DND-41 (cell line): ENCODE measurements at regions not wholly inside any gene's neighbourhood (a gene's known extent, or its start where the extent isn't known, plus 50 kb on each side); places are given as distances from the start of the nearest gene placed in this dataset.

ENCODE experiments used
- ATAC-seq: fragments of 200-7000 bp; cut with Tn5 transposase; 3 replicates; pipeline ENCODE4 v1.9.1; 2021; ENCODE audit warnings: low read depth; ENCODE audit not compliant: insufficient read depth
- DNase-seq: peaks from one replicate; pipeline ENCODE4 v3.0.0-alpha.2; 2020
- H2AFZ ChIP-seq: 2 replicates; pipeline ENCODE4 v1.6.0; 2012; ENCODE audit warnings: low read depth, low read length
- H3K27ac ChIP-seq: 2 replicates; pipeline ENCODE4 v1.5.1; 2012; ENCODE audit warnings: low read length, inconsistent platforms
- H3K27me3 ChIP-seq: fragments of 200-600 bp; sonication (generic); 2 replicates; pipeline ENCODE4 v1.6.0; 2012; ENCODE audit warnings: low read length, mild to moderate bottlenecking, inconsistent platforms; ENCODE audit not compliant: insufficient read depth, poor library complexity
- H3K36me3 ChIP-seq: 2 replicates; pipeline ENCODE4 v1.5.1; 2012; ENCODE audit warnings: low read length, inconsistent platforms; ENCODE audit not compliant: insufficient read depth
- H3K4me1 ChIP-seq: 2 replicates; pipeline ENCODE4 v1.5.1; 2012; ENCODE audit warnings: mild to moderate bottlenecking, low read length; ENCODE audit not compliant: insufficient read depth
- H3K4me2 ChIP-seq: 2 replicates; pipeline ENCODE4 v1.6.0; 2012; ENCODE audit warnings: mild to moderate bottlenecking, moderate library complexity, low read length, inconsistent platforms; ENCODE audit not compliant: insufficient read depth
- H3K4me3 ChIP-seq, 2 experiments: fragments of 200-600 bp in 1 of 2; shearing (Covaris generic) in 1 of 2; 2 replicates each; pipeline ENCODE4 v1.5.1; 2012 to 2016; ENCODE audit warnings: inconsistent platforms in 2 of 2, low read length in 2 of 2, mild to moderate bottlenecking in 2 of 2, low read depth in 1 of 2, moderate library complexity in 1 of 2
- H3K79me2 ChIP-seq: 2 replicates; pipeline ENCODE4 v1.6.0; 2012; ENCODE audit warnings: low read length, inconsistent platforms; ENCODE audit not compliant: insufficient read depth
- H3K9ac ChIP-seq: 2 replicates; pipeline ENCODE4 v1.6.0; 2012; ENCODE audit warnings: low read depth, mild to moderate bottlenecking, inconsistent platforms, low read length, moderate library complexity
- H3K9me3 ChIP-seq: 2 replicates; pipeline ENCODE4 v1.5.1; 2012; ENCODE audit warnings: low read length, moderate library complexity, mild to moderate bottlenecking, inconsistent platforms; ENCODE audit not compliant: insufficient read depth, severe bottlenecking
- H4K20me1 ChIP-seq: 2 replicates; pipeline ENCODE4 v1.6.0; 2012; ENCODE audit warnings: low read length; ENCODE audit not compliant: insufficient read depth
- CTCF ChIP-seq: IDR thresholded peaks from 2 replicates; pipeline ENCODE4 v1.5.1; 2012; ENCODE audit warnings: borderline replicate concordance, low read length, moderate library complexity, mild to moderate bottlenecking; ENCODE audit not compliant: poor library complexity, severe bottlenecking; ENCODE audit errors: extremely low read depth
- EZH2 ChIP-seq: IDR thresholded peaks from 3 replicates; pipeline ENCODE4 v1.6.1; 2012; ENCODE audit warnings: borderline replicate concordance, low read depth, mild to moderate bottlenecking, moderate library complexity, low read length, inconsistent platforms; ENCODE audit not compliant: severe bottlenecking

DNA sequence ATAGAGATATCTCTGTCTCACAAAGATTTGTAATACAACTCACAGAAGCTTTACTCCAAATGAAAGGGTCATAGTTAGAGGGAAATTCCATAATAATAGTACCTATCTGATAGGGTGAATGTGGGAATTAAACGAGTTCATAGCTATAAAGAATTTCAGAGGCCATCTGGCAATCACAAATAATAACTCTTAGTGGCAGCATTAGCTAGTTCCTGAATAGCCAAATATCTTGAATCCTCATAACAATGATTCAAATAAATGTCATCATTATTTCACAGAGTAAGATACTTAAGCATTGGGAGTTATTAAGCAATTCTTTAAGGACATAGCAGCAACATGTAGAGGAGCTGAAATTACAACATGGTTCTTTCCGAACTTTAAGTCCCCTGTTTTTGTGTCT lies 1265.0 kb upstream of the PIK3C3 start:
- Histone ChIP-seq H4K20me1 (no peaks in the 10 kb centered on the region), H2AFZ (no peak overlapping the region), H3K9me3 (no peaks in the 10 kb centered on the region), H3K4me3 (no peak overlapping the region), H3K79me2 (no peaks in the 10 kb centered on the region), H3K4me1 (no peaks in the 10 kb centered on the region), H3K36me3 (no peaks in the 10 kb centered on the region), H3K4me2 (no peak overlapping the region), H3K9ac (no peak overlapping the region), H3K27ac (no peak overlapping the region), H3K27me3 (no peaks in the 10 kb centered on the region)
- TF ChIP-seq CTCF (no peak), EZH2 (no peak)
- DNase-seq (no peak), ATAC-seq (no peak)

DNA sequence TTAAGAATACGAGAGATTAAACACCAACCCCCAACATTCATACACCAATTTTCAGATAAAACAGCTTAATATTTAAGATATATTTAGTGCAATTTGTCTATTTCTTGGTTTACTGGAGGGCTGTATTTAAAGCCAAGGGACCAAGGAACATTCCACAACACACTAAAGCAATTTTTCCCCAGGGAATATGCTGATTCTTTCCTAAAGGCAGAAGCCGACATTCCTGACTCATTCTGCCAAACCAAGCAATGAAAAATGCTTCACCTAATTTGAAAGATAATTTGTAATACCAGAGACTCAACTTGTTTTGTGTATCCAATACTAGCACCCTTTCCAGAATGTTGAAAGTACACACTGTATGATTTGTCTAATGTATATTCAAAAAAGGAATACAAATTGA lies 1267.6 kb upstream of the PIK3C3 start:
- no peak overlapping the region for H3K27ac ChIP-seq
- no peaks in the 10 kb centered on the region for H3K27me3 ChIP-seq
- ATAC-seq (no peak), DNase-seq (no peak)
- H2AFZ ChIP-seq = no peak overlapping the region
- H3K36me3 ChIP-seq = no peaks in the 10 kb centered on the region
- H4K20me1 ChIP-seq = no peaks in the 10 kb centered on the region
- no peak for TF ChIP-seq EZH2
- no peak for TF ChIP-seq CTCF
- H3K4me2 ChIP-seq = no peak overlapping the region
- H3K4me1 ChIP-seq = no peaks in the 10 kb centered on the region
- no peaks in the 10 kb centered on the region for H3K9me3 ChIP-seq
- no peak overlapping the region for H3K4me3 ChIP-seq
- no peak overlapping the region for H3K9ac ChIP-seq
- no peaks in the 10 kb centered on the region for H3K79me2 ChIP-seq

DNA sequence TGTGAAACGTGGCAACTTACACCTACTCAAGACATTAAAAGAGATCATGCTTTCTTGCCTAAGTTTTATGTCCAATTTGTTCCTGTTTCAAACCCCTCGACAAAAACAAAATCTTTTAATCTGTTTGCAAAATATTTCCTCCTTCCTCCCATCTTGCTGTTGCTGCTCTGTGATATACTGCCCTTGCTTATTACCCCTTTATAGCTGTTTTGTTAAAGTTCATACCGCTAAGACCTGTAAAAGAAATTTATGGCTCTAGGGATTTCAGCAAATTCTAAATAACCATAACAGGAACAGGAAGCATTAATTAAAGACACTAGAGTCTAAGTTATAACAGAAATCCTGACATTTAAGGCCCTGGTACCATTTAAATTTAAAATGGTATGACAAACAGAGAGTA lies 1268.2 kb upstream of the PIK3C3 start:
- no peaks in the 10 kb centered on the region for H3K36me3 ChIP-seq
- TF ChIP-seq EZH2 (no peak), CTCF (no peak)
- no peaks in the 10 kb centered on the region for H4K20me1 ChIP-seq
- no peak overlapping the region for H3K27ac ChIP-seq
- DNase-seq (no peak), ATAC-seq (no peak)
- no peaks in the 10 kb centered on the region for H3K79me2 ChIP-seq
- no peaks in the 10 kb centered on the region for H3K27me3 ChIP-seq
- H3K9ac ChIP-seq = no peak overlapping the region
- no peaks in the 10 kb centered on the region for H3K4me1 ChIP-seq
- no peak overlapping the region for H3K4me3 ChIP-seq
- H3K4me2 ChIP-seq = no peak overlapping the region
- no peak overlapping the region for H2AFZ ChIP-seq
- H3K9me3 ChIP-seq = no peaks in the 10 kb centered on the region

GRCh38 chr18:40685219-40685618 lies 1269.8 kb upstream of the PIK3C3 start:
- Histone ChIP-seq H3K36me3 (no peaks in the 10 kb centered on the region), H3K79me2 (no peaks in the 10 kb centered on the region), H2AFZ (no peak overlapping the region), H3K4me2 (no peak overlapping the region), H3K9me3 (no peaks in the 10 kb centered on the region), H3K4me1 (no peaks in the 10 kb centered on the region), H3K27ac (no peak overlapping the region), H3K9ac (no peak overlapping the region), H4K20me1 (no peaks in the 10 kb centered on the region), H3K4me3 (no peak overlapping the region), H3K27me3 (no peaks in the 10 kb centered on the region)
- TF ChIP-seq EZH2 (no peak), CTCF (no peak)
- ATAC-seq (no peak), DNase-seq (no peak)
